ENCODE measurements at regions not wholly inside any gene's neighbourhood (a gene's known extent, or its start where the extent isn't known, plus 50 kb on each side); places are given as distances from the start of the nearest gene placed in this dataset.

DNA sequence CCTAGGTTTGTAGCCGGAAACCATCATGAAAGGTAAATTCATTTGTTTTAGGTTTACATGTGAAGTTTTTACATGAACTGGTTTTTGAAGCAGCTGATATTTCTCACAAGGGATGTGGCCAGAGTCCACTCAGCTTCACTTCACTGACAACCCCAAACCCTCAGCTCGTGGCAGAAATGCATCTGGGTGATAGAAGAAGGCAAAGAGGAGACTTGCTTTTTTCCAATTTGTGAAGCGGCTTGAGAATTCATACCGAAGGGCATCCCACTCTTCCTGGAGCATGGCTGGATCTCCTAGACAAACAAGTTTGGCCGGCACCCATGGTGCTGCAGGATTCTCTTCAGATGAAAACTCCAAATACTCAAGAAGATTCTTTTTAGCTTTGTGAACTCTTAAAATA is 392.8 kb upstream of the CNR1 start:
- ATAC-seq = no peak

DNA sequence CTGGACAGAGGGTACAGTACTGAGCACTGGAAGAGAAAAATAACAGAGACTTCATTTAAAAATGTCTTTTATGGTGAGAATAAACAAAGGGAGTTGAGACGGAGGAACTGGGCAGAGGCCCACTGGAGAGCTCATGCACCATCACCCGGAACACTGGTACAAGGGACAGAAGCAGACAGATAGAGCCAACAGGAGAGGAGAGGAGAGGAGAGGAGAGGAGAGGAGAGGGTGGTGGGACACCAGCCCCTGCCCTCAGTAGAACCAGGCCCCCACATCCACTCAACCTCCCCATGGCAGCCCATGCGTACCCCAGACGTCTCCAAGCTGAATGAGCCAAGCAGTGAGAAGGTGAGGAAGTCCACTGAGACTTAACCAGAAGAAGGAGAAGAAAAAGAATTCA is 390.5 kb upstream of the CNR1 start:
- no peak for ATAC-seq

DNA sequence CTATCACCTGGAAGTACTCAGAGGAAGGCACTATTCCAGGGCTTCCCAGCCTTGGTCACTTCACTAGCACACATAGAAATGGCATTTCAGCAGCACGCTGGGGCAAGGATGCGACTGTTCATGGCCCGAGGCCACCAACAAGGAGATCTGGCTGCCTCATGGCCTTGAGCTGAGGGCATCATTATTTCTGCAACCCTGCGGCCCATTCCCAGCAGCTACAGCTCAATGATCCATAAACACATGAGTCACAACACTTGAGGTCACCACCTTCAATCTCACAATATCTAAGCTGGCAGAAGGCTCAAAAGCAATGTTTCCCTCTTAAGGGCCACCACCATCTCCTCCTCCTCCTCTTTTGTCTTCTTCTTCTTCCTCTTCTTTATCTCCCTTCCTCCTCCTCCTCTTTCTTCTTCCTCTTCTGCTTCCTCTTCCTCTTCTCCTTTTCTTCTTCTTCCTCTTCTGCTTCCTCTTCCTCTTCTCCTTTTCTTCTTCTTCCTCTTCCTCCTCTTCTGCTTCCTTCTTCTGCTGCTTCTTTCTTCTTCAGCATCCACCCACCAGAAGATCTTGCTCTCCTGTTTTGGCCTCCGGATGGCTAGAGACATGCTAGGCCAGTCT is 382.9 kb upstream of the CNR1 start:
- ATAC-seq = no peak

DNA sequence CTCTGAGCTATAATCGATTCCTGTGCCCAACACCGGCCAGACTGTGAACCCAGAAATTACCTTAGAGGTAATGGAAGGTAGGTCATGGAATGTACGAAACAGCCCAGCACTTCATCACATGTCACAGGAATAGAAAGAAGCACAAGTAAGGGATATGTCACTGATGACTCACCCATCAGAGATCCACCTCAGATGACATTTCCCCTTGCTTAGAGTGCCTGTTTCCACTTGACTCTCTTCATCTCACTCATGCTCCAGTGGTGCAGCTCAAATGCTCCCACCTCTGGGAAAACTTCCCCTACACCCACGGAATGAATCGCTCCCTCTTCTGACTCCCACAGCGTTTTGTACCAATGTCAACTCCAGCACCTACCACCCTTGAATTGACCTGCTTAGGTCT is 381.6 kb upstream of the CNR1 start:
- no peak for ATAC-seq

DNA sequence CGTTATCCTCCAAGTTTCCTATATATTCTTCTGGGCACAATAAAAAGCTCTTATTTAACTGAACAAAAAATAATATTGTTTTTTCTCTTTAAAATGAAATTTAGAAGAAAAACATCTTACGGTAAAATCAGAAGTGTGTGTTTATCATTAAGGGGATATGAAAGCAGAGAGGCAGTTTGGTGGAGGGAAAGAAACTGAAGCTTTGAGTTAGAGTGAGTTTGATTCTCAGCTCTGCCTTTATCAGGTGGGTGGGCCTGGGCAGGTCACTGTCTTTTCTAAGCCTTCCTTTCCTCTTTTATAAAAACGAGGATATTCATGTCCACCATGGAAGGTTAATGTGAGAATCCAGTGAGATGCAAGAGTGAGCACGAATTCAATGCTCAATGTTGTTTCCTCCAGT is 379.8 kb upstream of the CNR1 start:
- ATAC-seq = no peak

DNA sequence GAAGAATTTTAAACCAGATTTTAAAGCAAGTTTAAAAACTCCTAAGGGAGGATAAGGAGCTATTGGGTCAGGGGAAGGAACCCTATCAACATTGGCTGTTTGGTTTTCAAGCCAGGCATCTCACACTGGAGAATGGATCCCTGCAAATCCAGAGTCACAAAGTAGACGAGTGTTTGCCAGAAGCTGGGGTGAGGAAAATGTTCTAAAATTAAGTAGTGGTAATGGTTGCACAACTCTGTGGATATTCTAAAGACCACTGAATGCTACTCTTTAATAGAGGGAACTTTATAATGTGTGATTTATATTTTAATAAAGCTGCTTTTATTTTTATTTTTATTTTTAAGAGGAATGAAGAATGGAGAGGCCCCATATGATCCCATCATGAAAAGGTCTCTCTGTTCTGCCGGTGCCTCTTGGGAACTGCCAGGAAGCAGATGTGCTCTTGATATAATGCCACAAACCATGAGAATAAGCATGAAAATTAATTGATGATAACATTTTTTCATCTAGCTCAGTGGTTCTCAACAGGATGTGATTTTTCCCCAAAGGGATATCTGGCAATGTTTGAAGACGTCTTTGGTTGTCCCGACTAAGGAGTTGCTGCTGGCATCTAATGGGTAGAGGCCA is 379.0 kb upstream of the CNR1 start:
- ATAC-seq = no peak

DNA sequence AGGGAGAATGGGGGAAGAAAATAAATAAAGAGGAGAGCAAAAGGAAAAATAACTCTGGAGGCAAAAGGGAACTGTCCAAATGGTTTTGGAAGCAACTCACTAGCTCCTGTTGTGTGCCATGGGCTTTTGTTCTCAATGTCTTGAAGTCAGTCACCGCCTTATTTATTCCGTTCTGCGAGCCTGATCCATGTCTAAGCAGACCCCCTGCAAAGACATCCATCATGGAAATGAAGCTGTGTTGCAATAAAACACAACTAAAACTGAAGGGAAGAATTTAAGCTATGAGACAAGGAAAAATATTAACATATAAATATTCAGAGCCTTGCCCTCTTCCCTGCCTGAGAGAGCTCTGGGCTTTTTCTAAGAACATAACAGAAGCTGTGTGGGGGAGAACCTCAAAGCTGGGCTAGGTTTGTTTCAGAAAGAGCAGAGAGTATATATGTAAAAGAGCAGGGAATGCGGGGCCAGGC is 373.2 kb upstream of the CNR1 start:
- ATAC-seq = no peak

DNA sequence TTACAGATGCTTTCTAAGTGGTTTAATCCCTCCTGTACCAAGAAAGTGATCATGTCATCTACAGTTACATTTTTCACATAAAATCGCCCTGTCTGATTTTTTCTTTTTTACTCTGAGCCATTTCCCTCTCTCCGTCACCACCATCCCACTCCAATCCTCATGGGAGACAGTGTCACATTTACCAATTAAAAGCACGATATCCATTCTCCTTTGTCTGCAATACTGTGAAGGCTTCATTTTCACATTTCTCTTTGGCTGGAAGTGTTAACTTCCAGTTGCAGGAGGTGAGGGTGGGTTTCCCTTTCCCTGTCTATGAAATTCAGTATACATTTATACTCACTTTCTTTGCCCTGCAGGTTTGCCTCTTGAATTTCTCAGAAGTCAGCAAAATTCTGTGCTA is 372.7 kb upstream of the CNR1 start:
- ATAC-seq = no peak

DNA sequence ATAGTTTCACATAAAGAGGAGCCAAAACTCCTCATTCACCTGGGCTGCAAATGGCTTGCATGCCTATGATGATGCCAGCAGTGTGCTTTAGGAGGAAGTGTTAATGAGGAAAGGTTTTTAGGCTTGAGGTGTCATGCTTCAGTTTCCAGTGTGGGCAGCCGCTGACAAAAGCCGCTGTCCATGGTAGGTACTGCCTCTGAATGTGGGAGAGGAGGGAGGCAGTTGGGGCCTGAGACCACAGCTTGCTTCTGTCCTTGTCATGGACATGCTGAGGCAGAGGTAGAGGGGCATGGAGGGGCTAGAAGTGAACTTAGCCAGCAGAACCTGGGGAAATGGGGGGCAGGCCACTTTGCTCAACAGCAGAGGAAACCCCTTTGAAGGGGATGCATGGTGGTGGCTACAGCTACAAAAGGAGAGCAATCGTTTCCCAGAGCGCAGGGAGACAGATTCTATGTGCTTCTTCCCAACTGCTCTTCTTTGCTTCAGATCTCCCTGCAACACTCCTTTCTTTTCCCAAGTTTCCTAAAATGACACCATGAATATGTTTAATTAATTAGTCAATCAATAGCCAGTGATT is 372.1 kb upstream of the CNR1 start:
- no peak for ATAC-seq

DNA sequence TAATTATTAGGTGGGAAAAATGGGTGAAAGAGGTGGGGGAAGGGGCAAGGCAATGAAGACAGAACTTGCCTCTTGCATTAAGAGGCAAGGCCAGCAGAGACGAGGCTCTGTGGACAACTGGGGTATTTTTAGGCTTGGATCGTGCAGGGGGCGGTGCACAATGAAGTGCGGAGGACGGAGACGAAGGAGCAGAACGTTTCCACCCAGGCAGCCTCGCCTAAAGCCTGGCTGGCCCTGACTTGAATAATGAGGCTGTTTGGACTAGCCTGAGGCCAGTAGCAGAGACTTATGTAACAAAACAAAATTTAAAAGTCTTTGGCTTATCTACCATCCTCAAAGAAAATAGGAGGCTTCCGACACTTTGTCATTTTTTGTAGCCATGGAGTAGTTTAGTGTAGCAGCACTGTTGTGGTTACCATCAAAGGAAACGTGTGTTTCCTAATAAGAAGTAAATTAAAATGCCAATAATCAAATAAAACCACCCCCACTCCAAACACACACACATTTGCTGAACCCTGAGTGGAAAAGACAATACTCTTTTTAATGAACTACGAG is 370.0 kb upstream of the CNR1 start:
- no peak for ATAC-seq

DNA sequence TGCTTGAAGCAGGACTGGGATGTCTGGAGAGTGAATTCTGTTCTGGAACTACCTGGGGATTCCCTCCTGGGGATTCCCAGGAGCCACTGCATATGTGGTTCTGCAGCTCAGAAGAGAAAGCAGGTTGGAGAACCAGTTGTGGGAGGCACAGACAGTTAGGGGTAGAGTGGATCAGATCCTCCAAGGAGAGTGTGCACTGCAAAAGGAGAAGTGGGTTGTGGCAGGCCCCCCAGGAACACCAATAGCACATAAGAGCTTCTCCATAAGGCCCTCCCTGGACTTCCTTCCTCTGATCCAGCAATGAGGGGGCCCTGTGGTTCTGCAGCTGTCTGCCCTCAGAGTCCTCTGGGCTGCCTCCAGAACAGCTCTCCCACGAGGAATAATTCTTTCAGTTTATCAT is 369.2 kb upstream of the CNR1 start:
- ATAC-seq = no peak

DNA sequence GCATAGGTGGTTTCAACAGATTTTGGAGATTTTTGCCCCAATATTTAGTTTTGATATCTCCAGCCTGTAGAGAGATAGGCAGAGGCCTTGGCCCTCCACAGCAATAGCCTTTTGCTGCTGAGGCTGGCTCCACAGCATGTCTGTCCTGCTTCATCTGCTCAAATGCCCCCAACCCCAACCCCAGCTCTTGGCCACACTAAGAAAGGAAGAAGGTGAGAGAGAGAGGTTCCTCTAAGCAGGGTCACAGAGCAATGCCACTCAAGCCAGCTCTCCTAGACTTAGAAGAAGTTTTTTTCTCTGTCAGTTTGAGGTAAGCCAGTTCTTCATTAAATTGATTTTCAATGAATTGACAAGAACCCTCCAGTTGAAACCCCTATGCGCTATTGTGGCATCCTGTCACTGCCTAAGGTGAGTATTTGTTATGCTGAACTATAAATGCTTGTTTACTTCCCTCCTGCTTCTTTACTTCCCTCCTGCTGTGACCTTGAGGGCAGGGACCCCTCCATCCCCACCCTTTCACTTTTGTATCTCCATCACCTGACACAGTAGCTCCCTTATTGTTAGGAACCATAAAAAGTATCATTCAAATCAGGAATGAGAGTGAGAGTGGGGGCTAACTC is 366.2 kb upstream of the CNR1 start:
- ATAC-seq = no peak

DNA sequence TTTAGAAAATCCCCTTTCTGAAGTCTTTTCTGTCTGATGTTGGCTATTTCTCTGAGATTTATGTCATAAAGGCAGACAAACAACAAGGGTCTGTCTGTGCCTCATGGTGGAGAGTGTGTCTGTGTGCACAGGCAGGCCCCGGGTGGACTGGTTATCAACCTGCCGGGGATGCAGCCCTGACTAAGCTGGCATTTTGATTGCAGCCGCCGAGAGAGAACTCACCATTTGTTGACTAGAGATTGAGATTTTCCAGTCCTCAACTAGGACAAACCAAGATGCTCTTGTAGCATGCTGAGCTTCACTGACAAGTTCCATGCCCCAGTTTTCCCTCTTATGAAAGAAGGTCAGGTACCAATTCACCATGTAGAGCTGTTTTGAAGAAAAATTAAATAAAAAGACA is 363.6 kb upstream of the CNR1 start:
- no peak for ATAC-seq

DNA sequence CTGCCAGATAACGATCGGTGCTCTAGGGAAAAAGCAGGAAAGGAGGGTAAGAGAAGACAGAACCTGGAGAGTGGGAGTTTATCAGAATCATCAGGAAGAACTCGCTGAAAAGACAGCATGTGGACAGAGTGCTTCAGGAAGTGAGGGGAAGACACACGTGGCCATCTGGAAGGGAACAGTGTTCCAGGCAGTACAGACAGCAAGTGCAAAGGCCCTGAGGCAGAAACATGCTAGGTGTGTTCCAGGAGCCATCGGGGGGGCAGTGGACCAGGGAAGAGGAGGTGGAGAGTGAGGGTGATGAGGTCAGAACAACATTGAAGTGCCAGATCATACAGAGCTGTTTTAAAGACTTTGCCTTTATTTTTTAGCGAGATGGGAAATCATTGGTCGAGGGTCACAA is 354.3 kb upstream of the CNR1 start:
- no peak for ATAC-seq

DNA sequence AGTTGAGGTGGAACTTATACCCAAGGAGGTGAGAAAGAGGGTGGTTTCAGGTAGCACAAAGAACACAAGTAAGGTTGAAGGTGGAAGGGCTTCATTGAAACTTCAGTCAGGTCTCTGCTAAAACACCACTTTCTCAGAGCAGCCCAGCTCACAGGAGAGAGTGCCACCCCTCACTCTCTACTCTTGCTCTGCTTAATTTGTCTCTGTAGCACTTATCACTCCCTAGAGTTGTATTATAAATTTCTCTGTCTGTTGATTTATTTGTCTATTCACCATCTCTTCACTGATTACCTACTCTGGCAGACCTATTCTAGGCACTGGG is 353.8 kb upstream of the CNR1 start:
- no peak for ATAC-seq

DNA sequence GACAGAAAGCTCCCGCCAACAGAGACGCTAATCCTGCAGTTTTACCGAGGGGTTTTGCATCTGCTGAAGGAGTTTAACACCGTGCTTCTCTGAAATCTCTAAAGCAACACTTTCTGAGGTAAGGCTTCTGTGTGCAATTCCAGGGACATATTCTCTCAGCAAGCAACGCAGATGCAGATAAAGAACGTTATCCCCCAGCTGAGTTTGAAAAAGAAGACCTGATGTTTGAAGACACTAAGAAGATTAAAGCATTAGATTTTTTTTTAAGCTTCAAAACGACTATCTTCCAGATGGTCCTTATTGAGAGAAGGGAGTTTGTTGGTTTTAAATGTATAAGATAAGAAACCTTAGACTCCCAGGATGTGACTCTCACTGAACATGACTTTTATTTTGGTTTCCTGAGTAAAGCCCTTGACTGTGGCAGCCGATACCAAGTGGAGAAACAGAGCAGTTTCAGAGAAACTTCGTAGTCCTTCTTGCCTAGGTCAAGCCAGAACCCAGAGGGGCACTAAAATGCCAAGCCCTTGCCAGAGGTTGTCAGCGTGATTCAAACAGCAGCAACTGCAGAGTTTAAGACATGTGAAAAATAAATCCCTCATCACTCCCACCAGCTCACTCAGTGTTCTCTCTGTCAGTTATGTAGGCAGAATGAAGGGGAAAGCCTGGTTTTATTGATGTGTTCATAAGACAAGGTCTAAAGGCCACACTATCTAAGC is 353.3 kb upstream of the CNR1 start:
- no peak for ATAC-seq

DNA sequence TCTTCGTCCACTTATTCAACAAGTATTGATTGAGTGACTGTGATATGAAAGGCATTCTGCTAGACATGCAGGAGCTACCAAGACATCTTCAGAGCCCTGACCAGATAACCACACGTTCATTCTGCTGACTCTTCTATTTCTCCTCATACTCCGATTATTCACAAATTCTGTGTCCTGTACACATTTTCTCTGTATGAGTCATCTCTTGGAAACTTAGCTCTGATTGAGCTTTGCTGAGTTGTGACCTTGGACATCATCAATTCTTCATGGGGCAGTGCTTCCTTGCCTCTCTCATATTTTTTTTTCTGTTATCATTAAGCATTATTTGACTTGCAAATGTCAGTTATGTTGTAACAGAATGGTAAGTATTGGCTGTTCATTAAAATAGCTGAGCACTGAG is 351.6 kb upstream of the CNR1 start:
- no peak for ATAC-seq

DNA sequence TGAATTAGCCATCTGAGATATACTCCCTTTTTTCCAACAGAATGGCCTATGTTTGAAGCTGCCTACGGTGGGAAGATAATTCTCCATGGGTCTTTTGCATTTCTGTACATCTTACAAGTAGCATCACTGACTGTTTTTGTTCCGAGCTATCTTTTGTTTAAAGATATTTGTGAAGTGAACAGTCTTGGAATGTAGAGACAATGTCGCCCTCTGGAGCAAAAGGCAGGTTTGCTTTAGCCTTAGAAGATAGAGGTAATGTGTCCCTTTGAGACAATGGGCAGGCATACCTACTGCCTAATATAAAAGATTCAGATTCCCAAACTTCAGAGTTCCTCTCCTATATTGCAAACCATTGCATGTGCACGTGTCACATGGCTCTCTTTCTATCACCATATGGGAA is 347.8 kb upstream of the CNR1 start:
- no peak for ATAC-seq

DNA sequence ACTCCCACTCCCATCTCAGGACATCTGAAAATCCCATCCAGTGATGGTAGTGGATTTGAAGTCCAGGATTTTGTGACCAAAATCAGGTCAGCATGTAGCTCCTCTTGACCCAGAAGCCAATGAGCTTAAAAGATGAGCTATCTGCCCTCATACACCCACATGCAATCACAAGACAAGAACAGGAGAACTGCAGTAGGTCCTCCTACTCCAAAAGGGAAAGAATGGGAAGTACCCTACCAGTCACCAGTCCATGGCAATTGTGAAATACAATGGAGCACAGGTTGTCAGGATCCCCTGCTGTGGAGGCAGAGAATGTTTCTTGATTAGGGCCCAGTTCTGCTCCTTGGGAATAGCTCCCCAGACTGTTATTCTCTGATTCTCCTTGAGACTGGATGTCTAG is 347.3 kb upstream of the CNR1 start:
- ATAC-seq = no peak

DNA sequence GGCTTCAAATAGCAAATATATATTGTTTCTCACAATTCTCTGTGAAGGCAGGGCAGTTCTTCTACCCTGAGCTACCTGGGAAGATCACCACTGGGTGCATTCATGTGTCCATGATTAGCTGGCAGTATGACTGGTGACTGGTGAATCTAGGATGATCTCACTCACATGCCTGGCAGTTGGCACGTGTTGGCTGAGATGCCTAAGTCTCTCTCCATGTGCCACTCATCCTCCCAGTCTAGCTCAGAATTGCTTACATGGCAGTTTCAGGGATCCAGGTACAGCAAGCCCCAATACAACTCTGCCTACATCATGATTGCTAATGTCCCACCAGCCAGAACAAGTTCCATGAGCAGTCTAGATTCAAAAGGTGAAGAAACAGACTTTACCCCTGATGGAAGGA is 346.8 kb upstream of the CNR1 start:
- ATAC-seq = no peak

DNA sequence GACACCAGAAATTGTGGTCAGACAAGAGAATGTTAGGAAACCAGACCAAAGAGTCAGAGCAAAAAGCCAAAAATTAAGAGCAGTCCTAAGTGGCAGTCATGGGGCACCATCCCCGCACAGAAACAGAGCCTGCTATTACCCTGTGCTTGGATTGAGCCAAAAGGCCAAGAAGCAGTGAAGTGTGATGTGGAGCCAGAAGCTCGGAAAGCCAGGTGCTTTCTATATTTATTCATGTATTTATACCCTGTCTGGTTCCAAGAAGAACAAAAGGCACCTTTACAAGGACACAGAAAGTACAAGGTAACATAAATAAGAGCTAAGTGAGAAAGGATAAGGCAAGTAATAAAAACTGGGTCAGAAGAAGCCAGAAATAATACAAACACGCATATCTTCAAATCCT is 336.2 kb upstream of the CNR1 start:
- ATAC-seq = no peak

DNA sequence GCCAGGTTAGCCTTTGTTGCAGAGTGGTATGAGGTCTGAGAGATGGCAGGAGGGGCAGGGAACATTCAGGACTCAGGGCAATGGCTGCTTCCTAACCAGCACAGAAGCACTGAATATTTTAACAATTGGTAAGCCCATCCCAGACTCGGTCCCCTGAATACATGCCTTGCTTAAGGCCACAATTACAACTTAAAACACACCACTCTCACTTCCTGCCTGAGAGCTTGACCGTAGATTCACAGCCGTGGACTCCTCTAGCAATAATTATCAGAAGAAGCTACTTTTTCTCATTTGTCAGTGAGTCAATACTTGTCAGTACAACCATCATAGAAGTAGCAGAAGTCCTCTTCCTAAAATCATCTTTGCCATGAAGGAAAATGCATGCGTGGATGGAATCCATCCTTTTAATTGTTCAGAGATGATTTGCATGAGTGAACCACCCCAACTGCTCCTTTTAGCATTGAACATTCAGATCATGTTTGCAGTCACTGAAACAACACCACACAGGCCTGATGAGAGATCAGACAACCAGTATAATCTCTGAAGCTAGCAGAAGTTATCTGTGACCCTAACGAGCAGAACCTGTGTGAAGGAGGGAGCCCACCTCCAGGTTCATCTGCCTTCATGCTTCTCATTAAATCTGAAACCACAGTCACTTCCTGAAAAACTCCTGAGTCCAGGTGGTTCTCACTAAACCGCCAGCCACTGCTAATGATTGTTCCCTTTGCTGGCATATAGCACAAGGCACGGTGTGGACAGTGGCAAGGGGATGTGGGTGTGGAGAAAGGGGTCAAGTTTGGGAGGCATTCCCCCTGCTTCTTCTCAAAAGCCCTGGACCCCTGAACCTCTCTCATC is 333.9 kb upstream of the CNR1 start:
- ATAC-seq = no peak

Data from esophagus mucosa (tissue), 1 donor.